ENCODE measurements at regions not wholly inside any gene's neighbourhood (a gene's known extent, or its start where the extent isn't known, plus 50 kb on each side); places are given as distances from the start of the nearest gene placed in this dataset.
"Not testable (repeated sequence)": the region's sequence is repeated elsewhere in the genome, so short reads cannot be mapped to it uniquely, and the experiment has no call there.

DNA sequence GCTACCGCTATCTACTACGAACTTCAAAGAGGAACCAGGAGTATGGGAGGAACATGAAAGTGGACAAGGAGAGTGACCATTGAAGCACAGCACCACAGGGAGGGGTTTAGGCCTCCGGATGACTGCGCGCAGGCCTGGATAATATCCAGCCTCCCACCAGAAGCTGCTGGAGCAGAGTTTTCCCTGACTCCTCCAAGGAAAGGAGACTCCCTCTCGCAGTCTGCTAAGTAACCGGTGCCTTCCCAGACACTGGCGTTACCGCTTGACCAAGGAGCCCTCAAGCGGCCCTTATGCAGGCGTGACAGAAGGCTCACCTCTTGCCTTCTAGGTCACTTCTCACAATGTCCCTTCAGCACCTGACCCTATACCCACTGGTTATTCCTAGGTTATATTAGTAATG, 64.2 kb upstream of the BTG3 start:
- DNase-seq, result not testable (repeated sequence)

GRCh38 chr21:17674106-17674505, 61.4 kb upstream of the BTG3 start:
- DNase-seq, result no peak

GRCh38 chr21:17673261-17674020, 60.7 kb upstream of the BTG3 start:
- DNase-seq, result no peak

DNA sequence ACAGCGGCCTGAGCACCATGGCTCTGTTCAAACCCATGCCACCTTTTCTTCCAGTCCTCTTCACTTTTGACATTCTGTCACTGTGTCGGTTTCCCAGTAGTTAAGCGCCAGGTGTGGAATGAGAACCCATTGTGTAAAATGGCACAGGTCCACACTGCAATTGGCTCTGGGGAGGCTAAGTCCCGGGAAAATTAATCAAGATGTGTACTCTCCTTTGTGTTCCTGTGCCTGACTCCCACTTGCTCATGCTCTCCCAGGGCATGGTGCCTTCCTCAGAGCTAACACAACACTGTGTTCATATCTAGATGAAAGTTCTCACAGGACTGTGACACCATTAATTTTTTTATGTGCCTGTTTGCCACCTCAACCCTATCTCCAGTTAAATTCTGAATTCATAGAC, 59.0 kb upstream of the BTG3 start:
- DNase-seq, result no peak

- DNase-seq, result no peak
These were observed 55.9 kb upstream of the BTG3 start for GRCh38 chr21:17668479-17669140.

GRCh38 chr21:17667256-17667655, 54.6 kb upstream of the BTG3 start:
- no peak for DNase-seq

All from GF-D8 (cell line).